Cardiac septum (tissue), 1 donor: ENCODE measurements at regions not wholly inside any gene's neighbourhood (a gene's known extent, or its start where the extent isn't known, plus 50 kb on each side); places are given as distances from the start of the nearest gene placed in this dataset.
"Not testable (repeated sequence)": the region's sequence is repeated elsewhere in the genome, so short reads cannot be mapped to it uniquely, and the experiment has no call there.

ENCODE experiments used
- DNase-seq: peaks from one replicate; pipeline ENCODE4 v3.0.0-alpha.2; 2020; ENCODE audit warnings: low spot score
- intact Hi-C: fragments of 100-400 bp; cut with DNase I; formaldehyde crosslinking; loops from one replicate; pipeline ENCODE4 v1.14.0; 2022
- donor health status: DM: no; HTN: no; CAD: no.

- intact Hi-C loops: loop anchor here (10.0 kb wide), 2 partner anchors 47 to 477 kb away; no protein-coding TSS in a partner anchor
- no peak for DNase-seq
These were observed 640.8 kb upstream of the TBL1XR1 start for GRCh38 chr3:177837951-177838655.

DNA sequence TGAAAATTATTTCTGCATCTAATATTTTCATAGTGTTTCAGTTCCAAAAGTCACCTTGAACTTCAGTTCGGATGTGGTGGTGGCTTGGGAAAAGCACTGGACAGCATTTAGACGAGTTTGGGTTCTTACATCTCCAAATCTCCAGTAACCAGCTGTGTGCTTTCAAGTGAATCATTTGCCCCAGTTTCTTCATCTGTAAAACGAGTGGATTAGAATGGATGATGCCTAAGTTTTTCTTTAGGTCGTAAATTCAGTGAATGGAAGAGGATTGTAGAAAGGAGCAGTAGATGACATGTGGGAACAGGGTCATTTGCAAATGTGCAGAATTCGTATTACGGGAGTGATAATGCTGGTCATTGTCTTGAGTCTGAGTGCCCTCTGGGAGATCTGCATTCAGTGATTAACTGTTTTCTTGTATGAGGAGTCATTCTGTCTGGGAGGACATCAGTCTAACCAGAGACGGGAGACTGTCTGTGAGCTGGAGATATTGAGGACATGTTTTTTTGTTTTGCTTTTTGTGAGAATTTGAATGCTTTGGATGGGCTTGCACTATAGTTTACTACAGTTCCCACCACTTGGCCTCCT is 641.6 kb upstream of the TBL1XR1 start:
- DNase-seq: no peak
- intact Hi-C loops: loop anchor here (10.0 kb wide), 2 partner anchors 46 to 476 kb away; no protein-coding TSS in a partner anchor

GRCh38 chr3:177842302-177842701 is 645.0 kb upstream of the TBL1XR1 start:
- no peak for DNase-seq
- intact Hi-C loops: no loop called here

- DNase-seq: no peak
- intact Hi-C loops: no loop called here
These were observed 645.8 kb upstream of the TBL1XR1 start for GRCh38 chr3:177842743-177843734.

DNA sequence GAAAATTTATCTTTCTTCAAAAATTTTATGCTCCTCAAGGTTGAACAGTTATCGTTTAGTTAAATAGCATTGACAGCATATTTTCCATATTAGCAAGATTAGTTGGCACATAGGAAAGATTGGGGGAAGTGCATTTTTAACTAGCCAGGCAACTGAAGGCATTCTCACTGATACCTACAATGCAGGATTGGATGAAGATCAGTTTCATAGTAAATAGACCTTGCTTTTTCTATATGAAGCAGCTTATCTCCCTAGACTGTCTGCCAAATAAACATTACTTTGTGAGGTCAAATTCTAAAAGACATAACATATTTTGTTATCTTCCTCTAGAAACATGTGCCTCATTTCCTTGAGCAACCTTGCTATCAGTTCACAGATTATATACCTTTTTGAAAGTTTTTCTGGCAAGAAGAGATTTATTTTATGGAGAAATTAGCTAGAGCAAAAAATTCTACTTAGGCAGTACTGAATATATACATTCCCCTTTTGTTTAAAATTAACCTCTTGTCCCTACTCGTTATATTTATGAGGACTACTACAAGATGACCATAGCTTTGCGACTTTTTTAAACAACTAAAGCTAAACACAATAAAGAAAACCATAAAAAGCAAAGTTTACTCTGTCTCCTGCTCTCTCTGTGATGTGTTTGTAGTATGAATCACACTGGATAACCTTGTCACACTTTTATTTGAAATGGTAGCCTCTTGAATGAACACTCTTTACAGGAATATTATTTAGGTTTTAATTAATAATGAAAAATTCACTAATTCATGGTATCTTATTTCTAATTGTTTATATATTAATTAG is 654.9 kb upstream of the TBL1XR1 start:
- intact Hi-C loops: no loop called here
- DNase-seq: no peak

DNA sequence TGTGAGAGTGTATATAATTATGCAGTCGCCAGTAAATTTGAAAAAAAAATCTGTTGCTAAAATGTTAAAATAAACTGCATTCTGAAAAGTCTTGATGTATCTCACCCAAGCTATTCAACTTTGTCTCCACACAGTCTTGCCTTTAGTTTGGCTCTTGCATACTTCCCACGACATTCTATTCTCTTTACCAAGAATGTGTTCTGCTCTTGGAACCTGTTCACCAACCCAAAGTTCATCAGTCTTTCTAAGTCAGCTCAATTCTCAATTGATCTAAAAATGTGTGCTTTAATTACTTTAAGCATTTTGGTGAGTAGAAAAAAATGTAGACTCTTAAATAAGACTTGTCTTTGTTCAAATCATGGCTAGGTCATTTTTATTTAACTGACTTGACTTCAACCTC is 657.7 kb upstream of the TBL1XR1 start:
- intact Hi-C loops: no loop called here
- DNase-seq: no peak

- intact Hi-C loops: no loop called here
- no peak for DNase-seq
These were observed 662.9 kb upstream of the TBL1XR1 start for GRCh38 chr3:177860184-177860583.

- intact Hi-C loops: no loop called here
- DNase-seq: no peak
These were observed 665.7 kb upstream of the TBL1XR1 start for GRCh38 chr3:177862962-177863491.

- DNase-seq, intact Hi-C loops: not testable (repeated sequence)
These were observed 665.0 kb upstream of the KCNMB2 start for GRCh38 chr3:177871267-177871666.

GRCh38 chr3:177878192-177878591 is 658.0 kb upstream of the KCNMB2 start:
- no peak for DNase-seq
- intact Hi-C loops: no loop called here

GRCh38 chr3:177878957-177879356 is 657.3 kb upstream of the KCNMB2 start:
- intact Hi-C loops: no loop called here
- no peak for DNase-seq

DNA sequence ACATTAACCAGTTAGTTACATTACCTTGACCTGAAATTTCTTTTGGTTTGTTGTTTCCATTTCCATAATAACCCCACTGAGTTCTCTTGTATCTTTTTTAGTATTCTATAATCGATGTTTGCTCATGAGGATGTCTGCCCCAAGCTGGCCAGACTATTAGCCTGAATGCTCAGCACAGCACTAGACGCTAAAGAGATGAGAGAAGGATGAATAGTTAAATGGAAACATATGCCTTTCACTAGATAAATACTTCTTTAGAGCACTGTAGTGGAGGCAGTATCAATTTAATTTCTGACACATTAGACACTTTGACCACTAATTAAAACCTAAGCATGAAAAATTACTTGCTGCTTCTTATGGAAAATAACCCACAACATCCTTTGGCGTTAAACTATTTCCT is 654.9 kb upstream of the KCNMB2 start:
- DNase-seq: no peak
- intact Hi-C loops: loop anchor here (10.0 kb wide), 2 partner anchors 47 to 517 kb away; no protein-coding TSS in a partner anchor

DNA sequence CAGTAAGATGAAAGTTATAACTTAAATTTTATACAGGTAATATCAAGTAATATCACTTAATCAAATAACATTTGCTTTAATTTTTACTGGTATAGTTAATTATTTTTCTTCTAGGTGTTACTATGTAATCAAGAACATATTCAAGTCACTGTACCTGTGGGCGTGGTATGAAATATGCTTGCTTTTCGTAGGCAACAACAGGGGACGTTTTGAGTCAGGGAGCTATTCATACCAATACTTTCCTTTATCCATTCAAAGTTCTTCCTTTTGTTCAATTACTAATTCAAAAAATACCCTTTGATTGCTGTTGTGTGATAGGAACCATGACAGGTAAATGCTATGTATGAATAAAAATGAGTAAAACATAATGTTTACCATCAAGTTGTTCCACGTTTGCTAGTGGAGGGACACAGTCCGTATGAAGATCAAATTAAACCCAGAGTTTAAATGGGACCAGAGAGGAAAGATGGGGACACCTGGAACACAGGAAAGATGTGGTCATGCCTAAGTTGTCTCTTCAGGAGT is 654.0 kb upstream of the KCNMB2 start:
- intact Hi-C loops: loop anchor here (10.0 kb wide), 2 partner anchors 47 to 517 kb away; no protein-coding TSS in a partner anchor
- DNase-seq: no peak

DNA sequence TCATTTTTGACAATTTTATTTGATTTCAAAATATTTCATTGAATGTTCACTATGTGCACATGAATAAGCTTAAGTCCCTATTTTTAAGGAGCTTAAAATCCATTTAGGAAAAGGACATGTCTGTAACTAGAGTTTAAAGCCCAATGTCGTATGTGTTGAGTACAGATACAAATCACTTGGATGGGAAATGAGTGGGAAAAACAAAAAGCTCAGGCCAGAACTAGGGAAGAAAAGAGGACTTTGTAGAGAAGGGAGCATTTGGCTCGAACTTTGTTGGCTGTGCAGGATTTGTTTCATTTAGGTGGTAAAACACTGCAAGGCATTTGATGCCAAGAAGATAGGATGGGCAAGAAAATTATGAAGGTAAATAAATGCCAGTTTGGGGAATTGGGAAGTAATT is 653.1 kb upstream of the KCNMB2 start:
- intact Hi-C loops: loop anchor here (10.0 kb wide), 2 partner anchors 48 to 518 kb away; no protein-coding TSS in a partner anchor
- no peak for DNase-seq

GRCh38 chr3:177883957-177884356 is 652.3 kb upstream of the KCNMB2 start:
- no peak for DNase-seq
- intact Hi-C loops: loop anchor here (10.0 kb wide), 2 partner anchors 49 to 519 kb away; no protein-coding TSS in a partner anchor

- DNase-seq: no peak
- intact Hi-C loops: loop anchor here (10.0 kb wide), 2 partner anchors 50 to 520 kb away; no protein-coding TSS in a partner anchor
These were observed 651.2 kb upstream of the KCNMB2 start for GRCh38 chr3:177885063-177885462.

- no peak for DNase-seq
- intact Hi-C loops: loop anchor here (10.0 kb wide), 2 partner anchors 52 to 522 kb away; no protein-coding TSS in a partner anchor
These were observed 649.7 kb upstream of the KCNMB2 start for GRCh38 chr3:177886501-177886900.

DNA sequence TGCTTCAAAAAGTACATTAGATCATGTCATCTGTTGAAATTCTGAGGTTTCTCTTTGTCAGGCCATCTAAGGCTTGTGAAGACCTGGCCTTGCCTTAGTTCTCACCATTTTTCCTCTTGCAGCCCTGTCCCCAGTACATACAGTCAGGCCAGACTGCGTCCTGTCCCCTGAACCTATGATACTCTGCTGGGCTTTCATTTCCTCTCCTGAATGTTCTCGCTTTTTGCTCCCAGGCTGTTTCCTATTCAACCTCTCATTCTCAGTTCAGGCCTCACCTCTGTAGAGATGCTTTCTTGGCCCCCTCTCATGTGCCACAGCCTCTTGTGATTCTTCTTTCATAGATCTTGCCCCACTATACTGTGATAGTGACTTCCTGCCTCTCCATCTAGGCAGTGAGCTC is 648.8 kb upstream of the KCNMB2 start:
- no peak for DNase-seq
- intact Hi-C loops: loop anchor here (10.0 kb wide), 2 partner anchors 53 to 523 kb away; no protein-coding TSS in a partner anchor
